MG63 (cell line): ENCODE measurements at regions not wholly inside any gene's neighbourhood (a gene's known extent, or its start where the extent isn't known, plus 50 kb on each side); places are given as distances from the start of the nearest gene placed in this dataset.

Experiments
- DNase-seq: peaks from one replicate; pipeline ENCODE4 v3.0.0-alpha.2; 2020
- H3K27me3 ChIP-seq: fragments of 250-450 bp; sonication (Bioruptor Pico); 2 replicates; pipeline ENCODE4 v1.5.1; 2020; ENCODE audit warnings: mild to moderate bottlenecking, moderate library complexity
- H3K36me3 ChIP-seq: fragments of 250-450 bp; sonication (Bioruptor Pico); 2 replicates; pipeline ENCODE4 v1.5.1; 2020; ENCODE audit warnings: mild to moderate bottlenecking, moderate library complexity
- H3K4me3 ChIP-seq: fragments of 250-450 bp; sonication (Bioruptor Pico); 2 replicates; pipeline ENCODE4 v1.5.1; 2020; ENCODE audit warnings: mild to moderate bottlenecking, moderate library complexity
- H3K9me3 ChIP-seq: fragments of 250-450 bp; sonication (Bioruptor Pico); 2 replicates; pipeline ENCODE4 v1.5.1; 2020; ENCODE audit warnings: mild to moderate bottlenecking, moderate library complexity

DNA sequence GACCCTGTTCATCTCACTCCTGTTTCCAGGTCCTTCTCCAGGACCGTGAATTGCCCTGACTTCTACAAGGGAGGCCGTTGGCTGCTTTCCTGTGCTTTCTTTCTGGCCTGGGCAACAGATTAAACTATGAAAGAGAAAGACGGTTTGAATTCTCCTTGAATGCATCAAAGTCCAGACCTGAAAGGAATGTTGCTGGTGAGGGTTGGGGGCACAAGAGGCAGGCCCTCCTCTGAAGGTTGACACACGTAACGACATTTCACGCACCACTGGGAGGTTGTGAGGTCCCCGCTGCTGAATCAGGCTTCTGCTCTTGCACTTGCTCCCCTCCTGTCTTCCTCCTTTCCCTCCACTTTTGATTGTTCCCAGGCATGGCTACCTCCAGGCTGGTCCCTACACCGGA lies 141.9 kb downstream of the CYRIA start:
- Histone ChIP-seq H3K36me3 (no peaks in the 10 kb centered on the region), H3K27me3 (no peaks in the 10 kb centered on the region), H3K9me3 (no peaks in the 10 kb centered on the region), H3K4me3 (no peak overlapping the region)
- no peak for DNase-seq

DNA sequence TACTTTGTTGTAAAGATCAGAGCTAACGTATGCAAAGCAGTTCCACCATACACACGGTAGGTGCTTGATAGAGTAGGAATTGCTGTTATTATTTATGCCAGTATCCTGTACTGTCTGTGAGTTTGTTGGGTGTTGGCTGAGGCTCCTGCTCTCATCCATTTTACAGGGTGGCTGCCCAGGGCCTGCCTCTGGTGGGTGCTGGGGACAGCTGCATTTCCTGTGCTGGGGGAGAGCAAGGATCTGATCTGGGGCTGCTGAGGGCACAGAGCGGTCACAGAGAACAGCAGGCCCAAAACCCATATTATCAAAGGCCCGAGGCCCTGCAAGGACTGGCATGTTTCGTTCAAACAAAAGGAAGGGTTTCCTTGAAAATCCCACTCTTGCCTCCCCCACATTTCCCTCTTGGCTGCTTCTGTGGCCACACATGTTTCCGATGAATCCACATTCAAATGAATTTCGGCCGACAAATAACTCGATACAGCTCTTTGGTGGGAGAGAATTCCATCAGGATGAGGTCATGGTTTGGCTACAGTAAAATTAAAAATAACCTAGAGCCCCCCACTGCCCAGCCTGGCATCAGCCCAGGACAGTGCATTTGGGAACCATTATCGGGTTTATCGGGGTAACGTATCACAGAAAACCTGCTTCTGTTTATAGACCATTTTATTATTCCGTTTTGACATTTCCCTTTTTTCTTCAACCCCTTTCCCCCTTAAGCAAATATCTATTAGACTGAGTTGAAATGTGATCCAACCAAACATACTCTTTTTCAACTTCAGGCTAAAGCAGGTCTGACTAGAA lies 143.4 kb downstream of the CYRIA start:
- H3K27me3 ChIP-seq, result no peaks in the 10 kb centered on the region
- H3K9me3 ChIP-seq, result no peaks in the 10 kb centered on the region
- no peak for DNase-seq
- no peaks in the 10 kb centered on the region for H3K36me3 ChIP-seq
- H3K4me3 ChIP-seq, result no peak overlapping the region

DNA sequence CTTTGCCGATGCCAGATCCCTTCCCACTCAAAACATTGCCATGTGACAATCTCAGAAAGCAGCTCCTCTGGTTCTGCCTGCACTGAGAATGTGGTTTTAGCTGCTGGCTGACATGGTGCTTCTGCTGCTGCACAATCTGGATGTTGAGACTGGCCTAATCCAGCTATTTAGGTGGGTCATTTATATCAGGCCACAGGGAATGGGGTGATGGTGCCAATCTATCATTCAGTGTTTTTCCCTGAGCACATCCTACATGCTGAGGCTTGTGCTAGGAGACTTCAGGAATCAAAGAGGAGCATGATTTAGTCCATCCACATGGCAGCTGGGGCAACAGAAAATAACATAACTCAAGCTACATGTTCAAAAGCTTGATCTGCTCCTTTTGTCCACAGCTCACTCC lies 144.7 kb downstream of the CYRIA start:
- no peak for DNase-seq
- Histone ChIP-seq H3K4me3 (no peak overlapping the region), H3K9me3 (no peaks in the 10 kb centered on the region), H3K27me3 (no peaks in the 10 kb centered on the region; the same call in 1 of the 2 replicates), H3K36me3 (no peaks in the 10 kb centered on the region)

DNA sequence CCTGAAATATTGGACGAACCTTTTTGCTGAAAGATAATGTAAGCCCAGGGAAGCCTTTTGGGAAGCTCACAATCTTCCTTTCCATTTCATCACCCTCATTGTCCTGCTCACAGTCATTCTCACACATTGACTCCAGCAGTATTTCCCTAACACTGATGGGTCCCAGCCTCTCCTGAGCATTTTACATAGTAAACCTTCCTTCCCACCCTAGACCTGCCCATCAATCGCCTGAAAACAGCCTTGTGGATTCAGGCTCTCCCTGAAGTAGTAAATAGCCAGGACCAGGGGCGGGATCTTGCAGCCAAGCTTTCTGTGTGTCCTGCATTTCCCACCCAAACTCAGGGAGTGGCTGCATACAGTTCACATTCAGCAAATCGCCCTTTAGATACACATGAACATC lies 149.9 kb downstream of the CYRIA start:
- no peaks in the 10 kb centered on the region; the same call in 1 of the 2 replicates for H3K27me3 ChIP-seq
- no peak for DNase-seq
- no peaks in the 10 kb centered on the region for H3K36me3 ChIP-seq
- no peaks in the 10 kb centered on the region for H3K9me3 ChIP-seq
- no peak overlapping the region for H3K4me3 ChIP-seq

- no peak overlapping the region for H3K4me3 ChIP-seq
- no peaks in the 10 kb centered on the region for H3K36me3 ChIP-seq
- DNase-seq, result no peak
- H3K27me3 ChIP-seq, result no peaks in the 10 kb centered on the region; the same call in 1 of the 2 replicates
- H3K9me3 ChIP-seq, result no peaks in the 10 kb centered on the region
Measured at GRCh38 chr2:16513626-16514025, 152.0 kb downstream of the CYRIA start.

DNA sequence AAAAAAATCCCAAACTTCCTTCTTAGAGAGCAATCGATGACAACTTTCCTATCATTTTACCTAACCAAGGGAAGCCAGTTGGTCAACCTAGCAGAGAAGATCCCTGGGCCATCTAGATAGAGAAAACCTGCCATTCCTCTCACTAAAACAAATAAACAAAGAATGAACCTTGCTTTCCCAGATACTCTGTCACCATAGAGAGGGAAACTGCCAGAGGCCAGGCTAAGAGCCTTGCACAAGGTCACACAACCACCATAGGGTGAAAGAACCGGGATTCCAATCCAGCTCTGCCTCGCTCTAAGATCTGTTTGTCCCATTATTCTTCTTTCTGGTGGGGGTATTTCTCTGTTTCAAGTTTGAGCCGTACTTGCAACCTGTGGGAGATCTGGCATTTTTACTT lies 154.6 kb downstream of the CYRIA start:
- DNase-seq, result no peak
- Histone ChIP-seq H3K27me3 (peaks cover 2% of the 10 kb centered on the region; the same call in 1 of the 2 replicates), H3K36me3 (no peaks in the 10 kb centered on the region), H3K4me3 (no peak overlapping the region), H3K9me3 (no peaks in the 10 kb centered on the region)

- H3K4me3 ChIP-seq, result no peak overlapping the region
- H3K36me3 ChIP-seq, result no peaks in the 10 kb centered on the region
- no peaks in the 10 kb centered on the region for H3K9me3 ChIP-seq
- peaks cover 2% of the 10 kb centered on the region; the same call in 1 of the 2 replicates for H3K27me3 ChIP-seq
- DNase-seq, result no peak
Measured at GRCh38 chr2:16509042-16509441, 156.6 kb downstream of the CYRIA start.

GRCh38 chr2:16508490-16508851 lies 157.2 kb downstream of the CYRIA start:
- H3K36me3 ChIP-seq, result no peaks in the 10 kb centered on the region
- DNase-seq, result no peak
- no peaks in the 10 kb centered on the region for H3K9me3 ChIP-seq
- H3K4me3 ChIP-seq, result no peak overlapping the region
- H3K27me3 ChIP-seq, result peaks cover 2% of the 10 kb centered on the region; the same call in 1 of the 2 replicates

DNA sequence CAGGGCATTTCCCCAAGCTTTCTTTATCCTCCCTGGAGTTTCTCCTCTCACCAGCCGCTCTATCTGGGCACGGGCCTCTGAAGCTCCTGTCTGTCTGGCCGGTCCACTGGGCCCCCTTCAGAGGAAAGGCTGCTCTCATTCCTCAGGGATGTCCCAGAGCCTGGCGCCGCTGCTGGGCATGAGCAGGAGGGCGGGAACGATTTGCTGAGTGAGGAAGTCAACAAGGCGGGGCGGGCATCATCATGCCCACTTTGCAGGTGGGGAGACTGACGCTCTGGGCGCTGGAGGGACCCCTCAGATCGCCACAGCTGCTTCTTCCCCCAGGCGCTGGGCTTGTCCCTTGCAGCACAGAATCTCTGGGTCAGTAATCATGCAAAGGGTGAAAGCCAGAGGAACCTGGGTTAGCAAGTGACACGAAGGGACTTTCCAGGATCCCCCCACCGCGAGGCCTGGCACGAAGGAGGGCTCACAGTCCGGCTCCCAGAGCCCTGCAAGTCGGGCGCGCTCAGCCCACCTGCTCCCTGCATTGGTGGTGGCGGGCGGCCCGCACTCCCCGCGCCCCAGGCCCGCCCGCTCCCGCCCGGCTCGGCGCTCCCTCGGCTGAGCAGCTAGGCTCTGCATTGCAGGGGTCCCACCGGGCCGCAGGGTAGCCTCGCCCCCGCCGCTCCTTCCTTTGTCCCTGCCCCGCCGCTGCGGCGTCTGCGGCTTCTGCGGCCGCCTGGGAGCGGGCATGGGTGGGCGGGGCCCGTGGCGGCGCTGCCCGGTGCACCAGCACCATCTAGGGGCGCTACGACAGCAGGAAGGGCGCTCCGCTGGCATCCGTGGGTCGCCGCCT lies 157.8 kb downstream of the CYRIA start:
- DNase-seq, result peak; percentile 33
- Histone ChIP-seq H3K9me3 (no peaks in the 10 kb centered on the region), H3K4me3 (no peak overlapping the region), H3K27me3 (peaks cover 2% of the 10 kb centered on the region; the same call in 1 of the 2 replicates), H3K36me3 (no peaks in the 10 kb centered on the region)

- H3K36me3 ChIP-seq, result no peaks in the 10 kb centered on the region
- DNase-seq, result no peak
- H3K9me3 ChIP-seq, result no peaks in the 10 kb centered on the region
- no peak overlapping the region for H3K4me3 ChIP-seq
- H3K27me3 ChIP-seq, result peaks cover 2% of the 10 kb centered on the region; the same call in 1 of the 2 replicates
Measured at GRCh38 chr2:16506366-16506765, 159.3 kb downstream of the CYRIA start.

DNA sequence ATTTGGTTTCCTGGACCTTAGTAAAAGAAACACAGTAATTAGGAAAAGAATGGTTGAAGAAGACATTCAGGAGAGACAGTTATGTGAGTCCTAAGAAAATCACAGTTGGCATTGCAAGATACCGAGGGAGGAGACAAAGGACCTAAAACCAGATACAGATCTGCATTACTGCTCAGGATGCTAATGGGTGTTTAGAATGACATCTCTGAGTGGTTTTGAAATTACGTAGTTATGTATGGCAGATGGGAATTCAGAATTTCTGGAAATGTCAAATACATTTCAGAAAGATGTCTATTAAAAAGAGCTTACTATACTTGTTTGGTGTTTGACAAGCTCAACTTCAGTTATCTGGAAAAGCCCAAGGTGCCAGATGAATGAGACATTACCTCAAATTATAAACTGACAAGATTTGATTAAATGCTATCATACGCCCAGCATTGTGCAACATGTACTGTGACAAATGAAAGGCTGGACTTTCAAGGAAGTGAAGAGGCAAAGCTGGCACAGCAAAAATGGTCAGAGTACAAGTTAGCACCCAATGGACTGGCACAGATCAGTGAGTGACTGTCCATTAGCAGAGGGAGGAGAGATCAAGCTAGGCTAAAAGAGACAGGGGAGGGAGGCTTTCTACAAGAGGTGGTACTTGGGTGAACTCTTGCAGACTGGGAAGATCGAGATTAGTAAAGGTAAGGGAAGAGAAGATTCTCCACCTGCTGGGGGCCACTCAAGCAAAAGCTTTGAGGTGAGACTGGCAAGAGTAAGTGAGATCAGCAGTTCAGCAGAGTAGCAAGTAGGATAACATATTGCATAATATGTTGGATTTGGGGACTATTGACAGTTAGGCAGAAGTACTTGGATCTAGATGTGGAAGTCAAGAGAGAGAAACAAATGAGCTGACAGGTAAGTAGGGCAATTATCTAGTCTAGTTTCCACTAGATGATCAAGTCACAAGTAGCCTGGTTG lies 168.9 kb downstream of the CYRIA start:
- Histone ChIP-seq H3K4me3 (no peak overlapping the region), H3K36me3 (no peaks in the 10 kb centered on the region), H3K9me3 (no peaks in the 10 kb centered on the region), H3K27me3 (no peaks in the 10 kb centered on the region)
- no peak for DNase-seq

GRCh38 chr2:16495509-16496208 lies 170.0 kb downstream of the CYRIA start:
- H3K4me3 ChIP-seq, result no peak overlapping the region
- H3K36me3 ChIP-seq, result no peaks in the 10 kb centered on the region
- DNase-seq, result no peak
- H3K9me3 ChIP-seq, result no peaks in the 10 kb centered on the region
- H3K27me3 ChIP-seq, result no peaks in the 10 kb centered on the region

GRCh38 chr2:16494836-16495508 lies 170.7 kb downstream of the CYRIA start:
- Histone ChIP-seq H3K27me3 (no peaks in the 10 kb centered on the region), H3K4me3 (no peak overlapping the region), H3K9me3 (no peaks in the 10 kb centered on the region), H3K36me3 (no peaks in the 10 kb centered on the region)
- DNase-seq, result no peak

- no peaks in the 10 kb centered on the region for H3K27me3 ChIP-seq
- no peak overlapping the region for H3K4me3 ChIP-seq
- no peaks in the 10 kb centered on the region for H3K36me3 ChIP-seq
- H3K9me3 ChIP-seq, result no peaks in the 10 kb centered on the region
- no peak for DNase-seq
Measured at GRCh38 chr2:16493788-16494187, 171.8 kb downstream of the CYRIA start.

DNA sequence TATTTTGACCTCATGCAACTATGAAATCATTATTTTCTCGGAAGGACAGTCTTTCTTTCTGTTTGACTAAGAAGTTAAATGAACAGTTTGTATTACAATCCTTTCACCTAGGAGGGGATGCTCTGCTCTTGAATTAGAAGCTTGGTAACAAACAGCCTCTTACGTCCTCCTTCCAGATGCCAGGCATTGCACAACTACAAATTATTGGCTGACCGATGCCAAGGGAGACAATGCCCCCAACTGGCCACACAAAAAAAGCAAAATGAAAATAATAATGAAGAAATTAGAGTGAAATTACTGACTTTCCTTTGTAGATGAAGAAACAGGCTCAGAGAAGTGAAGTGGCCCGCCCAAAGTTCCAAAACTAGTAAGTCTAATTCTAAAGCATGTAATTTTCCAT lies 177.9 kb downstream of the CYRIA start:
- no peaks in the 10 kb centered on the region for H3K27me3 ChIP-seq
- DNase-seq, result no peak
- H3K36me3 ChIP-seq, result no peaks in the 10 kb centered on the region
- no peak overlapping the region for H3K4me3 ChIP-seq
- no peaks in the 10 kb centered on the region for H3K9me3 ChIP-seq

DNA sequence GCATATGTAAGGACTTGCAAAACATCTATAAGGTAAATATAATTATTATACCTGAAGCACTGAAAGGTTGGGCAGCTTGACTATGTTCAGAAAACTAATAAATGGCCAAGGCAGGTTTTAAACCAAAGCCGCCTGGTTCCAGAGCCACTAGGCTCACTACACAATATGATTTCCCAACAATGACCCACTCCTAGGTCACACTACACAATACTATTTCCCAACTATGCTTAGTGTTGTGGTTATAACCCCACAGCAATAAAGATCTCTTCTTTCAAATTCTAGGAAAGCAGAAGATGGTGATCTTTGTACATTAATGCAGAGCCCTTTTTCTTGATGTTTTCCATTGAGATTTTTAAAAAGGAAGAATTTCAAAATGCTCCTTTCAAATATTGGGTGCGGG lies 180.4 kb downstream of the CYRIA start:
- no peak for DNase-seq
- Histone ChIP-seq H3K4me3 (no peak overlapping the region), H3K27me3 (no peaks in the 10 kb centered on the region), H3K9me3 (no peaks in the 10 kb centered on the region), H3K36me3 (no peaks in the 10 kb centered on the region)
